Activated CD4-positive, alpha-beta T cell treated with anti-CD3 and anti-CD28 coated beads for 24 hours (primary cell): ENCODE measurements at regions not wholly inside any gene's neighbourhood (a gene's known extent, or its start where the extent isn't known, plus 50 kb on each side); places are given as distances from the start of the nearest gene placed in this dataset.
"Not testable (repeated sequence)": the region's sequence is repeated elsewhere in the genome, so short reads cannot be mapped to it uniquely, and the experiment has no call there.

Experiments used
- DNase-seq, 2 donors: peaks; one replicate each; pipeline ENCODE4 v3.0.0-alpha.2; 2020; ENCODE audit warnings: low read depth in 2 of 2

- DNase-seq, result not testable (repeated sequence)
These were observed 697.6 kb upstream of the SLITRK1 start for GRCh38 chr13:84579901-84580300.

- DNase-seq, result no peak
These were observed 692.6 kb upstream of the SLITRK1 start for GRCh38 chr13:84574851-84575250.

- DNase-seq, result no peak
These were observed 689.0 kb upstream of the SLITRK1 start for GRCh38 chr13:84571264-84571663.

GRCh38 chr13:84570831-84571230, 688.6 kb upstream of the SLITRK1 start:
- DNase-seq, result no peak

- DNase-seq, result no peak
These were observed 687.1 kb upstream of the SLITRK1 start for GRCh38 chr13:84569366-84569765.

- DNase-seq, result no peak
These were observed 685.6 kb upstream of the SLITRK1 start for GRCh38 chr13:84567848-84568247.

GRCh38 chr13:84566780-84567179, 684.5 kb upstream of the SLITRK1 start:
- DNase-seq, result no peak

GRCh38 chr13:84563611-84564010, 681.3 kb upstream of the SLITRK1 start:
- no peak for DNase-seq

GRCh38 chr13:84553227-84553626, 671.0 kb upstream of the SLITRK1 start:
- DNase-seq, result no peak

GRCh38 chr13:84543962-84544361, 661.7 kb upstream of the SLITRK1 start:
- DNase-seq, result no peak

GRCh38 chr13:84542348-84542747, 660.1 kb upstream of the SLITRK1 start:
- DNase-seq, result no peak

- no peak for DNase-seq
These were observed 654.6 kb upstream of the SLITRK1 start for GRCh38 chr13:84536906-84537305.

- DNase-seq, result no peak
These were observed 646.3 kb upstream of the SLITRK1 start for GRCh38 chr13:84528408-84529070.

GRCh38 chr13:84525865-84526264, 643.6 kb upstream of the SLITRK1 start:
- no peak for DNase-seq

- no peak for DNase-seq
These were observed 642.3 kb upstream of the SLITRK1 start for GRCh38 chr13:84524586-84524985.

GRCh38 chr13:84500016-84500415, 617.7 kb upstream of the SLITRK1 start:
- no peak for DNase-seq

- DNase-seq, result no peak
These were observed 615.3 kb upstream of the SLITRK1 start for GRCh38 chr13:84497613-84498012.

GRCh38 chr13:84491952-84492351, 609.7 kb upstream of the SLITRK1 start:
- DNase-seq, result no peak

GRCh38 chr13:84487752-84488151, 605.5 kb upstream of the SLITRK1 start:
- no peak for DNase-seq

GRCh38 chr13:84481958-84482357, 599.7 kb upstream of the SLITRK1 start:
- no peak for DNase-seq

GRCh38 chr13:84479656-84480055, 597.4 kb upstream of the SLITRK1 start:
- no peak for DNase-seq

GRCh38 chr13:84470528-84470927, 588.3 kb upstream of the SLITRK1 start:
- no peak for DNase-seq

GRCh38 chr13:84466461-84466860, 584.2 kb upstream of the SLITRK1 start:
- no peak for DNase-seq

GRCh38 chr13:84460989-84461388, 578.7 kb upstream of the SLITRK1 start:
- no peak for DNase-seq
